ENCODE measurements at regions not wholly inside any gene's neighbourhood (a gene's known extent, or its start where the extent isn't known, plus 50 kb on each side); places are given as distances from the start of the nearest gene placed in this dataset.

DNA sequence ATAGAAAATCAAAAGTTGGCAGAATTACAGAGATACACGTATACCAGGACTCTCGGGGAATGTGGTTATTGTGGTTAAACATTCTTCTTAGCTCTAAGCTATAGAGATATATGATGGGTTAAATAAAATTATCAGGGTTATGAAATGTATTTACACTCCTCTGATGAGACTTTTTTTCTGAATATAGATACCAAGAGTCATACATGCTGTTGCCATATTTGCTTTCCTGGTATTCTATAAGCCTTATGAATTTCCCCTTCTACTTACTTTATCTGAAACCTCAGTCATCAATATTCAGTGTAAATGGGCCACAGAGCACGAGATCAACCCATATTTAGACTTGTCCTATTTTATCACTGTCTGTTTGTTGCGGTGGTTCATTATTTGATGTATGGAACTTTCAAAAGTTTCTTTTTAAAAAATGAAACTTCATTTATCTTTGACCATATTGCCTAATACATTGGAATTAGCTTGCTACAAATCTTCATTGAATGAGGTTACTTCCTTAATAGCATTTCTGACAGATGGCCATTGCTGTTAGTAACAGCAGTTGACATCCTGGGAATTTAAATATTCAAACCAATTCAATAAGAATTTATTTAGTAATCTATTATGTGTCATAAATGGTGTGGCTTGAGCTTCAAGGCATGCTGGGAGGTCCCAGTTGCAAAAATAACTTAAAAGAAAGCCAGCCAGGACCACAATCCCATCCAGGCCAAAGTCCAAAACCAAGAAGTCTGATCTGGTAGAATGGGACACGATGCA lies 393.5 kb downstream of the PCNX1 start:
- TF ChIP-seq, protein P1, sequence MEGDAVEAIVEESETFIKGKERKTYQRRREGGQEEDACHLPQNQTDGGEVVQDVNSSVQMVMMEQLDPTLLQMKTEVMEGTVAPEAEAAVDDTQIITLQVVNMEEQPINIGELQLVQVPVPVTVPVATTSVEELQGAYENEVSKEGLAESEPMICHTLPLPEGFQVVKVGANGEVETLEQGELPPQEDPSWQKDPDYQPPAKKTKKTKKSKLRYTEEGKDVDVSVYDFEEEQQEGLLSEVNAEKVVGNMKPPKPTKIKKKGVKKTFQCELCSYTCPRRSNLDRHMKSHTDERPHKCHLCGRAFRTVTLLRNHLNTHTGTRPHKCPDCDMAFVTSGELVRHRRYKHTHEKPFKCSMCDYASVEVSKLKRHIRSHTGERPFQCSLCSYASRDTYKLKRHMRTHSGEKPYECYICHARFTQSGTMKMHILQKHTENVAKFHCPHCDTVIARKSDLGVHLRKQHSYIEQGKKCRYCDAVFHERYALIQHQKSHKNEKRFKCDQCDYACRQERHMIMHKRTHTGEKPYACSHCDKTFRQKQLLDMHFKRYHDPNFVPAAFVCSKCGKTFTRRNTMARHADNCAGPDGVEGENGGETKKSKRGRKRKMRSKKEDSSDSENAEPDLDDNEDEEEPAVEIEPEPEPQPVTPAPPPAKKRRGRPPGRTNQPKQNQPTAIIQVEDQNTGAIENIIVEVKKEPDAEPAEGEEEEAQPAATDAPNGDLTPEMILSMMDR (IDR thresholded peaks at IDR 0.05; ENCODE audit: extremely low read depth in 1 of 2, insufficient read depth in 1 of 2, low read depth in 1 of 2, low read length in 2 of 2), result no peak
- no peak for TF ChIP-seq POLR2AphosphoS5 (IDR thresholded peaks at IDR 0.05; ENCODE audit: insufficient read depth, low read depth, low read length)
- TF ChIP-seq EZH2 (IDR thresholded peaks at IDR 0.05; ENCODE audit: borderline replicate concordance, low read depth, low read length, severe bottlenecking), result no peak
